ENCODE measurements at regions not wholly inside any gene's neighbourhood (a gene's known extent, or its start where the extent isn't known, plus 50 kb on each side); places are given as distances from the start of the nearest gene placed in this dataset.

- TF ChIP-seq PAXIP1 (CRISPR knock-in tag; conservative IDR thresholded peaks at IDR 0.05) (no peak; the same call in 1 of the 2 replicates), ETS1 (CRISPR knock-in tag; IDR thresholded peaks at IDR 0.05) (no peak), ZNF646 (CRISPR knock-in tag; IDR thresholded peaks at IDR 0.05) (peak; percentile 63), RXRB (CRISPR knock-in tag; IDR thresholded peaks at IDR 0.05; ENCODE audit: borderline replicate concordance) (peak; percentile 86), PRDM4 (CRISPR knock-in tag; IDR thresholded peaks at IDR 0.05; ENCODE audit: borderline replicate concordance) (no peak), ZNF329 (CRISPR knock-in tag; IDR thresholded peaks at IDR 0.05; ENCODE audit: low read depth) (0 out of 2 replicates have a peak, but pooled peaks have one; percentile 57), MNT (IDR thresholded peaks at IDR 0.05) (no peak), ZNF225 (CRISPR knock-in tag; IDR thresholded peaks at IDR 0.05) (no peak), ATF6 (CRISPR knock-in tag; conservative IDR thresholded peaks at IDR 0.05) (0 out of 2 replicates have a peak, but pooled peaks have one; percentile 33)
Observed at GRCh38 chr6:27772261-27773001, 139.8 kb downstream of the OR2B2 start (continued).

All from HepG2 (cell line).